ENCODE measurements at regions not wholly inside any gene's neighbourhood (a gene's known extent, or its start where the extent isn't known, plus 50 kb on each side); places are given as distances from the start of the nearest gene placed in this dataset.

DNA sequence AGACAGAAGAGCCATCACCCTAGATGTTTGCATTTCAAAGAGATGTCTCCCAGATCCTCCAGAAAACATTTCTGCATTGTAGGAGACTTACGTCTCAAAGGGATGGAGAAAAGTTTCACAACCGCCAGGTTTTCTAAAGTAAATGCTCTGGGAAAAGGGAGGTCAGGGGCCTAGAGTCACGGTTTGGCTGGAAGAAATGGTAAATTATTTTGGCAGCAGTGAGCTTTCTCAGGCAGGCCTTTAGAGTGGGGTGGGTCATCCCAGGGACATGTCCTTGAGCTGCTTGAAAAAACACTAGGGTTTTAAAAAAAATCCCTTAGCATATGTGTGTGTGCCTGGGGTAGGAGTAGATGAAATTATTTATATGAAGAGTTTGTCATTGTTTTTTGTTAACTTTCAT lies 728.8 kb downstream of the TYW1 start:
- no peaks in the 10 kb centered on the region for H3K36me3 ChIP-seq
- H3K27me3 ChIP-seq (replicated peaks; ENCODE audit: insufficient read depth) = no peaks in the 10 kb centered on the region
- TF ChIP-seq, protein P1, sequence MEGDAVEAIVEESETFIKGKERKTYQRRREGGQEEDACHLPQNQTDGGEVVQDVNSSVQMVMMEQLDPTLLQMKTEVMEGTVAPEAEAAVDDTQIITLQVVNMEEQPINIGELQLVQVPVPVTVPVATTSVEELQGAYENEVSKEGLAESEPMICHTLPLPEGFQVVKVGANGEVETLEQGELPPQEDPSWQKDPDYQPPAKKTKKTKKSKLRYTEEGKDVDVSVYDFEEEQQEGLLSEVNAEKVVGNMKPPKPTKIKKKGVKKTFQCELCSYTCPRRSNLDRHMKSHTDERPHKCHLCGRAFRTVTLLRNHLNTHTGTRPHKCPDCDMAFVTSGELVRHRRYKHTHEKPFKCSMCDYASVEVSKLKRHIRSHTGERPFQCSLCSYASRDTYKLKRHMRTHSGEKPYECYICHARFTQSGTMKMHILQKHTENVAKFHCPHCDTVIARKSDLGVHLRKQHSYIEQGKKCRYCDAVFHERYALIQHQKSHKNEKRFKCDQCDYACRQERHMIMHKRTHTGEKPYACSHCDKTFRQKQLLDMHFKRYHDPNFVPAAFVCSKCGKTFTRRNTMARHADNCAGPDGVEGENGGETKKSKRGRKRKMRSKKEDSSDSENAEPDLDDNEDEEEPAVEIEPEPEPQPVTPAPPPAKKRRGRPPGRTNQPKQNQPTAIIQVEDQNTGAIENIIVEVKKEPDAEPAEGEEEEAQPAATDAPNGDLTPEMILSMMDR (IDR thresholded peaks at IDR 0.05) = no peak
- TF ChIP-seq POLR2A (IDR thresholded peaks at IDR 0.05) (no peak), POLR2AphosphoS5 (IDR thresholded peaks at IDR 0.05) (no peak)
- intact Hi-C loops (cut with DNase I) = no loop called here
- H3K4me1 ChIP-seq (replicated peaks) = no peaks in the 10 kb centered on the region
- WGBS = 83% methylated on average over 3 of the region's 3 CpGs
- no peak for DNase-seq (ENCODE audit: low spot score)
- H3K4me3 ChIP-seq = no peak overlapping the region
- H3K9me3 ChIP-seq = no peaks in the 10 kb centered on the region
- H3K27ac ChIP-seq = no peak overlapping the region

DNA sequence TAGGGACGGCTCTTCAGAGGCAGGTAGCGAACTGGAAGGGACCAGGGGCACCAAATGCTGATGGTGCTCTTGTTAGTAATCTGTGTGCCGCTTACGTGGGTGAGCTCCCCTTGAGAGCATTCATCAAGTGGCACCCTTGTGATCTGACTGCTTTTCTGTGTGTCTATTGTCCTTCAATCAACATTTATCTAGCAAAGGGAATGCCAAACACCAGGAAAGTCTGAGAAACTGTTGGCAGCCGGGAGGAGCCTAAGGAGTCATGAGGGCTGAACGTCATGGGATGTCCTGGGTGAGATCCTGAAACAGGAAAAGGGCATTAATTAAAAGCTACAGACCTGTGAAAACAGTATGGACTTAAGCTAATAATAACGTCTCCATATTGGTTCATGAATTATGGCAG lies 733.1 kb downstream of the TYW1 start:
- Histone ChIP-seq H3K27me3 (replicated peaks; ENCODE audit: insufficient read depth) (no peaks in the 10 kb centered on the region), H3K4me3 (no peak overlapping the region), H3K9me3 (no peaks in the 10 kb centered on the region), H3K27ac (no peak overlapping the region), H3K4me1 (replicated peaks) (no peaks in the 10 kb centered on the region), H3K36me3 (no peaks in the 10 kb centered on the region)
- intact Hi-C loops (cut with DNase I) = no loop called here
- DNase-seq (ENCODE audit: low spot score) = no peak
- TF ChIP-seq, protein P1 (IDR thresholded peaks at IDR 0.05) = no peak
- TF ChIP-seq POLR2AphosphoS5 (IDR thresholded peaks at IDR 0.05) (no peak), POLR2A (IDR thresholded peaks at IDR 0.05) (no peak)
- 69% methylated on average over 7 of the region's 7 CpGs for WGBS

DNA sequence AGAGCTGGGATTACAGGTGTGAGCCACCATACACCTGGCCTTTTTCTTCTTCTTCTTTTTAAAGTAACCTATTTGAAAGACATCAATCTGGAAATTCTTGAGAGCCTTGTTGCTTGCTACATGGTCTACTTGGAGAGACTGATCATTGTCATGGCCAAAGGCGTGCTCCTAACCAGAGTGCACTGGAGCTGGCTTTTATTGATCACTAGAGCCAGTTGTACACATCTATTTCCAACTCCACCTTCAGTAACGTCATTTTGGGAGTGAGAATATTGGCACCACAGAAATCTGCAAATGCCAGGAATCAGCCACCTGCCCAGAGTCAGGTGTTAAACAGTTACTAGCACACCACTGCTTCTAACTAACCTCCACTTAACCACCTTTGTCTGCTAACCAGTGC lies 735.1 kb downstream of the TYW1 start:
- no peaks in the 10 kb centered on the region for H3K27me3 ChIP-seq (replicated peaks; ENCODE audit: insufficient read depth)
- TF ChIP-seq POLR2AphosphoS5 (IDR thresholded peaks at IDR 0.05) = no peak
- TF ChIP-seq, protein P1 (IDR thresholded peaks at IDR 0.05) = no peak
- no peak for TF ChIP-seq POLR2A (IDR thresholded peaks at IDR 0.05)
- 82% methylated on average over 2 of the region's 2 CpGs for WGBS
- no peaks in the 10 kb centered on the region for H3K9me3 ChIP-seq
- intact Hi-C loops (cut with DNase I) = no loop called here
- no peaks in the 10 kb centered on the region for H3K36me3 ChIP-seq
- no peak overlapping the region for H3K4me3 ChIP-seq
- no peaks in the 10 kb centered on the region for H3K4me1 ChIP-seq (replicated peaks)
- no peak overlapping the region for H3K27ac ChIP-seq
- no peak for DNase-seq (ENCODE audit: low spot score)

DNA sequence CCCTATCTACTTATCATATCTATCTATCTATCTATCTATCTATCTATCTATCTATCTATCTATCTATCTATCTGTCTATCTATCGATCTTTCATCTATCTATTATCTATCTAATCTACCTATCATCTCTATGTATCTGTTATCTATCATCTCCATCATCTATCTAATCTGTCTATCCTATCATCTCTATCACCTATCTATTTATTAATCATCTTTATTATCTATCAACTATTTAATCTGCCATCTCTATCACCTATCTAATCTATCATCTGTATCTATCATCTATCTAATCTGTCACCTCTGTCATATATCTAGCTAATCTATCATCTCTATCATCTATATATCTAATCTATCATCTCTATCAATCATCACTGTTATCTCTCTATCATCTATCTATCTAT lies 736.3 kb downstream of the TYW1 start:
- TF ChIP-seq POLR2A (IDR thresholded peaks at IDR 0.05) (no peak), POLR2AphosphoS5 (IDR thresholded peaks at IDR 0.05) (no peak)
- TF ChIP-seq, protein P1 (IDR thresholded peaks at IDR 0.05) = no peak
- Histone ChIP-seq H3K27me3 (replicated peaks; ENCODE audit: insufficient read depth) (no peaks in the 10 kb centered on the region), H3K4me3 (no peak overlapping the region), H3K4me1 (replicated peaks) (no peaks in the 10 kb centered on the region), H3K36me3 (no peaks in the 10 kb centered on the region), H3K9me3 (no peaks in the 10 kb centered on the region), H3K27ac (no peak overlapping the region)
- 96% methylated on average over 1 of the region's 1 CpG for WGBS
- intact Hi-C loops (cut with DNase I) = no loop called here
- no peak for DNase-seq (ENCODE audit: low spot score)

DNA sequence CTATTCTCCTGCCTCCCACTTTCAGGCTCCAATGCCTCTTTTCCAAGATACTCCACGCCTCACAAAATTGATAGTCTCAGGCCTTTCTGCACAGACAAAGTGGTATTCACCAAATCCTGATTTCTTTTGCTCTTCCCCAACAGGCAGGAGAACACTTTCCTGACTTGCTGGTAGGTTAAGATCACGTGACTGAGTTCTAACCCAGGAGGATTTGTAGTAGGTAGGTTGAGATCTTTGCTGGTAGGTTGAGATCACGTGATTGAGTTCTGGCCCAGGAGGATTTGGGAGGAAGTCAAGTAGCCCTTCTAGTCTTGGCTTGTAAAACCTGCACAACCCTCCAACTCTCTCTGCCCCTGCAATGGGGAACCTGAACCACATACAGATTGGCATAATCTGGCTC lies 741.5 kb downstream of the TYW1 start:
- DNase-seq (ENCODE audit: low spot score) = no peak
- intact Hi-C loops (cut with DNase I) = no loop called here
- H3K27me3 ChIP-seq (replicated peaks; ENCODE audit: insufficient read depth) = no peaks in the 10 kb centered on the region
- no peak overlapping the region for H3K4me3 ChIP-seq
- WGBS = 87% methylated on average over 3 of the region's 3 CpGs
- H3K36me3 ChIP-seq = no peaks in the 10 kb centered on the region
- no peak overlapping the region for H3K27ac ChIP-seq
- TF ChIP-seq, protein P1 (IDR thresholded peaks at IDR 0.05) = no peak
- TF ChIP-seq POLR2A (IDR thresholded peaks at IDR 0.05) = no peak
- TF ChIP-seq POLR2AphosphoS5 (IDR thresholded peaks at IDR 0.05) = no peak
- H3K4me1 ChIP-seq (replicated peaks) = no peaks in the 10 kb centered on the region
- no peaks in the 10 kb centered on the region for H3K9me3 ChIP-seq
